Adrenal gland (tissue), 5 donors: ENCODE measurements at regions not wholly inside any gene's neighbourhood (a gene's known extent, or its start where the extent isn't known, plus 50 kb on each side); places are given as distances from the start of the nearest gene placed in this dataset.

Experiments used
- CTCF ChIP-seq, 6 experiments: fragments of 450-650 bp in 4 of 6; fragments of 200-600 bp in 2 of 6; sonication (generic) in 1 of 6; IDR thresholded peaks; 1 replicate in 5 of 6; 2 replicates in 1 of 6; pipeline versions ENCODE4 v1.5.1 to v1.8.0; 2016 to 2021; ENCODE audit warnings: antibody characterized with exemption in 6 of 6, mild to moderate bottlenecking in 2 of 6, moderate library complexity in 1 of 6
- POLR2A ChIP-seq, 2 donors: fragments of 450-650 bp; IDR thresholded peaks; one replicate each; pipeline ENCODE4 v1.6.1; 2017; ENCODE audit warnings: antibody characterized with exemption in 2 of 2, mild to moderate bottlenecking in 2 of 2, moderate library complexity in 1 of 2
- donor health status: DM: no; HTN: no; CAD: no.

- TF ChIP-seq CTCF (IDR thresholded peaks at IDR 0.05), result no peak
- TF ChIP-seq POLR2A (IDR thresholded peaks at IDR 0.05), result no peak
Observed at GRCh38 chr13:68551701-68552522, 1321.8 kb upstream of the PCDH9 start.
